ENCODE measurements at regions not wholly inside any gene's neighbourhood (a gene's known extent, or its start where the extent isn't known, plus 50 kb on each side); places are given as distances from the start of the nearest gene placed in this dataset.
"Not testable (repeated sequence)": the region's sequence is repeated elsewhere in the genome, so short reads cannot be mapped to it uniquely, and the experiment has no call there.

GRCh38 chr2:126117886-126118285 lies 538.1 kb upstream of the GYPC start:
- DNase-seq: no peak

- no peak for DNase-seq
Observed at GRCh38 chr2:126145752-126146151, 510.2 kb upstream of the GYPC start.

DNA sequence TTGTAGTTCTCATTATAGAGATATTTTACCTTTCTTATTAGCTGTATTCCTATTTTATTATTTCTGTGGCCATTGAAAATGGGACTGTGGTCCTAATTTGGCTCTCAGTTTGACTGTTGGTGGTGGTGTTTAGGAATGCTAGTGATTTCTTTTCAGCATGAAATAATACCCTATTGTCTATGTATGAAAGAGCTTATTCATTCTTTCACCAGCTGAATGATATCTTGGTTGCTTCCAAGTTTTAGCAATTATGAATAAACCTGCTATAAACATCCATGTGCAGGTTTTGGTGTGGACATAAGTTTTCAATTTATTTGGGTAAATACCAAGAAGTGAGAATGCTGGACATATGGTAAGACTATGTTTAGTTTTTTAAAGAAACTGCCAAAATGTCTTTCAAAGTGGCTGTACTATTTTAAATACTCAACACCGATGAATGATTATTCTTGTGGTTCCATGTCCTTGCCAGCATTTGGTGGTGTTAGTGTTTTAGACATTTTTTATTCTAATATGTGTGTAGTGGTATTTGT lies 501.6 kb upstream of the GYPC start:
- DNase-seq: no peak

DNA sequence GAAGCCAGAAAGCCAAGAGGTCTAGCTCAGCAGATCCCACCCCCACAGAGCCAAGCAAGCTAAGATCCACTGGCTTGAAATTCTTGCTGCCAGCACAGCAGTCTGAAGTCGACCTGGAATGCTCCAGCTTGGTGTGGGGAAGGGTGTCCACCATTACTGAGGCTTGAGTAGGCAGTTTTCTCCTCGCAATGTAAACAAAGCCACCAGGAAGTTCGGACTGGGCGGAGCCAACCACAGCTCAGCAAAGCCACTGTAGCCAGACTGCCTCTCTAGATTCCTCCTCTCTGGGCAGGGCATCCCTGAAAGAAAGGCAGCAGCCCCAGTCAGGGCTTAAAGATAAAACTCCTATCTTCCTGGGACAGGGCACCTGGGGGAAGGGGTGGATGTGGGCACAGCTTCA lies 495.0 kb upstream of the GYPC start:
- DNase-seq: not testable (repeated sequence)

DNA sequence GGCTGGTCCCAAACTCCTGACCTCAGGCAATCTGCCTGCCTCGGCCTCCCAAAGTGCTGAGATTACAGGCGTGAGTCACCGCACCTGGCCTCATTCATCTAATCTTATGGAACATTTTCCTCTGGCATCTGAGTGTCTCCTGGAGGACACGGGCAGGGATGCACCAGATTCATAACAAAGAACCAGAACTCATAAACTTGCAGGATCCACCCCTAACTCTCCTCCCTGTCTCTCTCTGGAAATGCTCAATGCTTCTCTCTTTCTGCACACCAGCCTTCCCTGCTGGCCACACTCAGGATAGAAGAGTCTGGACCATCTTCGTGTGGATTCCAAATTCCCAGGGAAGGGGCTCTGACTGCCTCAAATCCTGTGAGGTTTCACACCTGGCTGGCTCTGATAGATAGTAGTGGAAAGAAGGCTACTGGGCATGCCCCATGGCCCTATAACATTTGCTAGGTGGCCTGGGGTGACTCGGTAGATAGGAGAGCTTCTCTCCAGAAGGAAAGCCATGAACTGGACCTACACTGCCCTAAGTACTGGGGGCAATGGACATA lies 483.2 kb upstream of the GYPC start:
- no peak for DNase-seq

- no peak for DNase-seq
Observed at GRCh38 chr2:126175222-126175621, 480.7 kb upstream of the GYPC start.

GRCh38 chr2:126177479-126177878 lies 478.5 kb upstream of the GYPC start:
- no peak for DNase-seq

DNA sequence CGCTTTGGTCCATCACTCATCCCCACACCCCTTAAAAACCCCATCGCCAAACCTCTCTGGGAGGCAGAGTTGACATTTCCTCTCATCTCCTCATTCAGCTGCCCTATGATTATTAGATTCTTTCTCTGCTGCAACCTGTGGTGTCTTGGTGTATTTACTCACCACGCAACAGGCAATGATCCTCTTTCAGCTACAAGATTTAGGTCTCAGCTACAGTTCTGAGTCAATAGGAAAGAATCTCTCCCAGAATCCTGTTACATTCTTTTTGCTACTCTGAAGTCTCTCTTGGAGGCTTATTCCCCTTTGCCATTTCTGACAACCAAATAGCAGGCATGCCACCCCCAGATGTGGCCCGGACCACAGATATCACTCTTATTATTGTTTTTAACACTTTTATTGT lies 468.3 kb upstream of the GYPC start:
- no peak for DNase-seq

DNA sequence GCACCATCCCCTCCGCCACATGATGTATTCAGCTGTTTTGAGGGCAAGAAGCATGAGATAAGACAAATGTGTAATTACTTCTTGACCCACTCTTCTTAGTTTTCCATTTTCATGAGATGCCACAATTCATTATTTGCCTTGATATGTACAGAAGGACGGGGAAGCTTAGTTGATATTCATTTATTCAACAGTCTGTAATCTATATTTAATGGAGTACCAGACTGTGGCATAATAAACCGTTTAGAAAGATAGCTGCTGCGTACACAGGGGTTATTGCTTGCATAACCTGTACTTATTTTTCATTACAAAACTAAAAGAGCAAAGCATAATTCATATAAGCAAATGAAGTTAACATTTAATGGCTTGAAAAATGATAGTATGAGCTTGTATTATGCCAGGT lies 466.4 kb upstream of the GYPC start:
- DNase-seq: no peak

GRCh38 chr2:126200538-126200937 lies 455.4 kb upstream of the GYPC start:
- DNase-seq: no peak

DNA sequence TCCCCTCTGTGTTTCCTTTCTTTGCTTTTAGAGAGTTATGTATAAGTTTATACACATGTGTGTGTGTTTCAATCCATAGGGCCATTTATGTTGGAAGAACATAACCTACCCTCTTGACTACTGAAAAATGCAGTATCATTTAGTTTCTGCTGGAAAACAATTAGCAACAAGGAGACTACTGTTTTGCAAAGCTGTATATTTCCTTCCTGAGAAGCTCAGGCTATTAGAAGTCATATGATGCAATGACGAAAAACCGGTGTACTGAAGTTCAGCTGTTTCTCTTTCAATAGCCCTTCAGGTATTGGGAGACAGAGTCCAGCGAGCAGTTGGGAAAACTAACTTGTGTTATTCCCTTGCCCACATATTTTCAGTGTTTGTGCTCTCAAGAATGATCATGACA lies 447.7 kb upstream of the GYPC start:
- no peak for DNase-seq

DNA sequence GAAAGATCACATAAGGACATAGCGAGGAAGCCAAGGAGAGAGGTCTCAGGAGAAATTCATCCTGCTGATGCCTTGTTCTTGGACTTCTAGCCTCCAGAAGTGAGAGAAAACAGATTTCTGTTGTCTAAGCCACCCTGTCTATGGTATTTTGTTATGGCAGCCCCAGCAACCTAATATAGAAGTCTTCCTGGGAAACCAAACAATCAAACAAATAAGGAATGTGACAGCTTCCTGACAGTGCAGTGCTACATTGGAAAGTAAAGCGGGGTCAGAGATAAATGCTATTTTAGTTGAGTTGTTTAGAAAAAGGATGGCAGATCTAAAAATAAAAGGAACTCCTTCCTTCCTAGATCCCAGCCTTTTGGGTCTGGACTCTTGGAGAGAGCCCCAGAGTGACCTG lies 443.2 kb upstream of the GYPC start:
- no peak for DNase-seq

DNA sequence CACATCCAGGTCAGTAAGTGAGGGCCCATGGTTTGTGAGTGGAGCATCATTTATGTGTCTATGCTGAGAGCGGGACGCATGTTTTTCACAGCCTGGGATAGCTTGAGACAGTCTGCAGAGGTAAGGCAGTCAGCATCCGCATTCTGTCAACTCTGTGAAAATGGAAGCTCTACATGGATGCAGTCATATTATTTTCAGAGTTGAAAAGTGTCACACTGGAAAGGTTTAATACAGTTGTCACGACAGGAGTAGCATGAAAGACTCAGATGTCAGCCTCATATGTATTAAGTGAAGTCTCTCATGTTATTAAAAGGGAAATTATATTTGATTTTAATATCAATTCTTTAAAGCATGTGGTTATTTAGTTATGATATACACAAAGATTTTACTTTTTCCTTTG lies 436.9 kb upstream of the GYPC start:
- no peak for DNase-seq

DNA sequence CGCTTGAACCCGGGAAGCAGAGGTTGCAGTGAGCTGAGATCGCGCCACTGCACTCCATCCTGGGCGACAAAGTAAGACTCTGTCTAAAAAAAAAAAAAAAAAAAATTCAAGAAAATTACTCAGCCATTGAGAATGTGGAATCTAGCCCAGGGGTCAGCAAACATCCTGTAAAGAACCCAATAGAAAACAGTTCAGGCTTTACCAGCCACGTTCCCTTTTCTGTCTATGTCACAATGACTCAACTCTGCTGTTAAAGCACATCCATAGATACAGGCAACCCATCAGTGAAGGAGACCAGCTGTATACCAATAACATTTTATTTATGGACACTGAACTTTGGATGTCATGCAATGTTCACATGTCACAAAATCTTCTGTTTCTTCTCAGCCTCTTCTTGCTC lies 435.6 kb upstream of the GYPC start:
- no peak for DNase-seq

GRCh38 chr2:126221506-126221905 lies 434.5 kb upstream of the GYPC start:
- DNase-seq: no peak

- DNase-seq: no peak
Observed at GRCh38 chr2:126222278-126222677, 433.7 kb upstream of the GYPC start.

- no peak for DNase-seq
Observed at GRCh38 chr2:126224776-126225175, 431.2 kb upstream of the GYPC start.

GRCh38 chr2:126227250-126227649 lies 428.7 kb upstream of the GYPC start:
- no peak for DNase-seq

DNA sequence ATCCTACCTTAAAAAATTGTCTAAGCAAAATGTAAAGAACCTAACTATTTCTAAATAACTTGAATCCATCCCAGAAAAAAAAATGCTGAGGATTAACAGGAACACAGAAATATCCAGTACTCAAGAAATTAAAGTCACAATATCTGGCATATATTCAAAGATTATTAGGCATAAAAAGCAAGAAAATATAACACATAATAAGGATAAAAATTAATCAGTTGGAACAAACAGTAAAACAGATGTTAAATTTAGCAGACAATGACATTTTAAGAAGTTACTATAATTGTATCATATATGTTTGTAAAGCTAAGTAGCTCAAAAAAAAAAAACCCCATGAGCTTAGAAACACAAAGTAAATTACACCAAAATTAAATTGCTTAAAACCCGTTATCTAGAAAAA lies 427.4 kb upstream of the GYPC start:
- no peak for DNase-seq

GRCh38 chr2:126238251-126238650 lies 417.7 kb upstream of the GYPC start:
- no peak for DNase-seq

DNA sequence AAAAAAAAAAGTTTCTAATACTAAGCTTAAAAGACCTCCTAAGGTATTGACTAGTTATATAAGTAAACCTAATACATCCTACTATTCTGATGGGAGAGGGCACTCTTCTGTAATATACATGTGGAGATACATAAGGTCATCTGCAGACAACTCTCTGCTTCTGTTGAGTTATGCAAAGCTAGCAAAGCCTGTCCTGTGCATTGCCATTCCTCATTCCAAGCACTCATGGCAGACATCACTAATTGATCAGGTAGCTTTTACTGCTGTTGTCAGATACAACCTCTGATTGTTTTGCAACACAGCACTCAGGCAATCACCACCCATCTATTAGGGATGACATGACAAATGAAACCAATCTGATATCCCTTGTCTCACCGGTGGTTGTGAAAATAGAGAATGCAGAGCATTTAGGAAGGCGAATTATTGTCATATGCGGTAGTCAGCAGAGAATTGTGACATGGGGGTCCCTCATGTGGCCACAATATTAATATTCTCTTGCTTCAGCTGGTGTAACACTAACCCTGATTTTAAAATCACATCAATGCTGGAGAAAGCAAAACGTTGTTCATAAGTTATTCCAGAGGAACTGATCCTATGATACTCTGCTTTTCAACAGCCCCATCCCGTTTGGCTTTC lies 416.5 kb upstream of the GYPC start:
- DNase-seq: no peak

GRCh38 chr2:126241001-126241400 lies 415.0 kb upstream of the GYPC start:
- DNase-seq: no peak

- no peak for DNase-seq
Observed at GRCh38 chr2:126241411-126241810, 414.5 kb upstream of the GYPC start.

- DNase-seq: no peak
Observed at GRCh38 chr2:126244937-126245336, 411.0 kb upstream of the GYPC start.

DNA sequence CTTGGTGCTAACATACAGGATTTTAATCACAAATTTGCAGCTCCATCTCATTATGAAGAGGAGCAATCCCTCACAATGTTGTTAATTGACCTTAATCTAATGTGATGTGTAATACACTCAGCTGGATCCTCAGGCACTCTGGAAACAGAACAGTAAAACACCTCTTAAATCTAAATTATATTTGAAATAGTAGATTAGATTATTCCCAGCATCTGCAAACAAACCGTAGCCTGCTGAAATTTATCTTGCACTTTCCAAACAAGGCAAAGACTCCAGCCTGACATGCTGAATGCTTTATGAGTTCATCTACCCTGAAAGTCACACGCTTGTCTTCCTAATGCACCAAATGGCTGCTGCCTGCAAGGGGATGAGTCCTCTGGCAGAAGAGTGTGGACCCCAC lies 402.3 kb upstream of the GYPC start:
- no peak for DNase-seq
